CD8-positive, alpha-beta memory T cell (primary cell): ENCODE measurements at regions not wholly inside any gene's neighbourhood (a gene's known extent, or its start where the extent isn't known, plus 50 kb on each side); places are given as distances from the start of the nearest gene placed in this dataset.
A peak's percentile ranks its signal among the peaks of the same experiment; 100 is the strongest.

ENCODE experiments used
- CTCF ChIA-PET: fragments of 350-600 bp; sonication (Branson Sonifier 250); formaldehyde crosslinking; loops from one replicate; lab custom pipeline; 2021; ENCODE audit warnings: antibody characterized with exemption; lab: Charles Lee
- POLR2A ChIA-PET: fragments of 350-600 bp; sonication (Branson Sonifier 250); formaldehyde crosslinking; loops from one replicate; lab custom pipeline; 2021; ENCODE audit warnings: antibody characterized with exemption; lab: Charles Lee
- DNase-seq, 5 donors: peaks; one replicate each; pipeline versions ENCODE4 v3.0.0 to v3.0.0-alpha.2; 2020 to 2022; ENCODE audit warnings: mixed read lengths in 1 of 5
- H3K27ac ChIP-seq: one replicate; pipeline ENCODE4 v1.7.0; 2013; ENCODE audit warnings: low read depth, mild to moderate bottlenecking, low read length, moderate library complexity
- H3K27me3 ChIP-seq: 2 replicates; pipeline ENCODE4 v1.7.0; 2013; ENCODE audit warnings: low read length, mild to moderate bottlenecking; ENCODE audit not compliant: insufficient read depth, poor library complexity, severe bottlenecking
- H3K36me3 ChIP-seq: 2 replicates; pipeline ENCODE4 v1.7.0; 2013; ENCODE audit warnings: mild to moderate bottlenecking, low read length, moderate library complexity; ENCODE audit not compliant: insufficient read depth
- H3K4me1 ChIP-seq: 2 replicates; pipeline ENCODE4 v1.7.0; 2013; ENCODE audit warnings: mild to moderate bottlenecking, low read length, moderate library complexity; ENCODE audit not compliant: insufficient read depth
- H3K4me3 ChIP-seq: 2 replicates; pipeline ENCODE4 v1.7.0; 2013; ENCODE audit warnings: mild to moderate bottlenecking, low read length
- H3K9me3 ChIP-seq: 2 replicates; pipeline ENCODE4 v1.7.0; 2013; ENCODE audit warnings: mild to moderate bottlenecking, low read length
- H3K27ac Mint-ChIP-seq, 8 donors: one replicate each; pipeline ENCODE4 v1.8.0; 2020 to 2021; ENCODE audit warnings: mixed read lengths in 8 of 8, mild to moderate bottlenecking in 6 of 8, inconsistent platforms in 3 of 8, moderate library complexity in 3 of 8
- H3K27me3 Mint-ChIP-seq, 2 donors: one replicate each; pipeline ENCODE4 v1.8.0; 2020 to 2021; ENCODE audit warnings: mixed read lengths in 2 of 2, mild to moderate bottlenecking in 1 of 2, moderate library complexity in 1 of 2
- H3K36me3 Mint-ChIP-seq, 3 donors: one replicate each; pipeline ENCODE4 v1.8.0; 2020 to 2021; ENCODE audit warnings: mixed read lengths in 3 of 3, inconsistent platforms in 1 of 3, mild to moderate bottlenecking in 1 of 3
- H3K4me1 Mint-ChIP-seq, 3 donors: one replicate each; pipeline ENCODE4 v1.8.0; 2020 to 2021; ENCODE audit warnings: mixed read lengths in 3 of 3, inconsistent platforms in 1 of 3, mild to moderate bottlenecking in 1 of 3
- H3K4me3 Mint-ChIP-seq, 7 donors: one replicate each; pipeline ENCODE4 v1.8.0; 2020 to 2021; ENCODE audit warnings: mixed read lengths in 7 of 7, mild to moderate bottlenecking in 6 of 7, moderate library complexity in 4 of 7, inconsistent platforms in 2 of 7
- H3K9me3 Mint-ChIP-seq, 5 donors: one replicate each; pipeline ENCODE4 v1.8.0; 2020 to 2022; ENCODE audit warnings: mixed read lengths in 5 of 5, mild to moderate bottlenecking in 3 of 5, moderate library complexity in 2 of 5, inconsistent platforms in 1 of 5

GRCh38 chr12:69097619-69098368, 141.6 kb upstream of the CPSF6 start:
- Mint-ChIP-seq H3K36me3 (no peaks in the 10 kb centered on the region), H3K4me3 (no peak overlapping the region), H3K4me1 (peaks cover 0 to under 1% (median under 1%) of the 10 kb centered on the region in 3 donors), H3K27me3 (peaks cover 10 to 23% of the 10 kb centered on the region in 2 donors), H3K27ac (no peak overlapping the region), H3K9me3 (no peaks in the 10 kb centered on the region)
- CTCF ChIA-PET: no interaction called here
- POLR2A ChIA-PET: no interaction called here
- Histone ChIP-seq H3K36me3 (no peaks in the 10 kb centered on the region), H3K4me1 (no peaks in the 10 kb centered on the region), H3K4me3 (no peak overlapping the region), H3K9me3 (no peaks in the 10 kb centered on the region), H3K27me3 (no peaks in the 10 kb centered on the region), H3K27ac (no peak overlapping the region)
- DNase-seq: no peak

GRCh38 chr12:69099201-69099837, 140.1 kb upstream of the CPSF6 start:
- Histone ChIP-seq H3K27ac (no peak overlapping the region), H3K36me3 (no peaks in the 10 kb centered on the region), H3K9me3 (no peaks in the 10 kb centered on the region), H3K27me3 (no peaks in the 10 kb centered on the region), H3K4me3 (no peak overlapping the region), H3K4me1 (no peaks in the 10 kb centered on the region)
- POLR2A ChIA-PET: no interaction called here
- Mint-ChIP-seq H3K4me3 (no peak overlapping the region), H3K4me1 (peaks cover 0 to 3% (median 3%) of the 10 kb centered on the region in 3 donors), H3K36me3 (no peaks in the 10 kb centered on the region), H3K27ac (peak overlapping the region in 1 of 8 donors; percentile 52), H3K27me3 (peaks cover 9 to 10% of the 10 kb centered on the region in 2 donors), H3K9me3 (no peaks in the 10 kb centered on the region)
- CTCF ChIA-PET: no interaction called here
- no peak for DNase-seq

DNA sequence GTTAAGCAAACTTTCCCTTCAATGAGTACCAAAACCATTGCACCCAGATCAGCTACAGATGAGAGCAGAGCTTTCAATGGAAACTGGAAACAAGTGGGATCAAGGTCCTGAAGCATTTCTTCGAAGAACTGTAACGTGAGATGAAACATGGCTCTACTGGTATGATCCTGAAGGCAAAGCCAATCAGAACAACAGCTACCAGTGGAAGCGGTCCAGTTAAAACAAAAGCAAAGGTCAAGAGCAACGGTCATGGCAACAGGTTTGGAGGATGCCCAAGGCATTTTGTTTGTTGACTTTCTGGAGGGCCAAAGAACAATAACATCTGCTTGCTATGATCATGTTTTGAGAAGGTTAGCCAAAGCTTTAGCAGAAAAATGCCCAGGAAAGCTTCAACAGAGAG, 137.9 kb upstream of the CPSF6 start:
- POLR2A ChIA-PET: no interaction called here
- Histone ChIP-seq H3K9me3 (no peaks in the 10 kb centered on the region), H3K27me3 (no peaks in the 10 kb centered on the region), H3K36me3 (no peaks in the 10 kb centered on the region), H3K4me1 (no peaks in the 10 kb centered on the region), H3K4me3 (no peak overlapping the region), H3K27ac (no peak overlapping the region)
- Mint-ChIP-seq H3K27ac (no peak overlapping the region), H3K4me3 (no peak overlapping the region), H3K36me3 (no peaks in the 10 kb centered on the region), H3K4me1 (peaks cover 0 to 3% (median 3%) of the 10 kb centered on the region in 3 donors), H3K9me3 (no peaks in the 10 kb centered on the region), H3K27me3 (peaks cover 9 to 10% of the 10 kb centered on the region in 2 donors)
- no peak for DNase-seq
- CTCF ChIA-PET: no interaction called here

- Mint-ChIP-seq H3K9me3 (no peaks in the 10 kb centered on the region), H3K4me1 (peaks cover 0 to 3% (median 3%) of the 10 kb centered on the region in 3 donors), H3K4me3 (no peak overlapping the region), H3K36me3 (no peaks in the 10 kb centered on the region), H3K27ac (no peak overlapping the region), H3K27me3 (peaks cover 9 to 10% of the 10 kb centered on the region in 2 donors)
- Histone ChIP-seq H3K9me3 (no peaks in the 10 kb centered on the region), H3K27ac (no peak overlapping the region), H3K27me3 (no peaks in the 10 kb centered on the region), H3K36me3 (no peaks in the 10 kb centered on the region), H3K4me3 (no peak overlapping the region), H3K4me1 (no peaks in the 10 kb centered on the region)
- CTCF ChIA-PET: interaction anchor here (0.7 kb wide), 1 partner anchor 10 kb away, joined by 3 read pairs; no protein-coding TSS in a partner anchor
- POLR2A ChIA-PET: no interaction called here
- no peak for DNase-seq
These were observed 136.5 kb upstream of the CPSF6 start for GRCh38 chr12:69102856-69103255.

GRCh38 chr12:69105101-69105962, 134.0 kb upstream of the CPSF6 start:
- POLR2A ChIA-PET: no interaction called here

DNA sequence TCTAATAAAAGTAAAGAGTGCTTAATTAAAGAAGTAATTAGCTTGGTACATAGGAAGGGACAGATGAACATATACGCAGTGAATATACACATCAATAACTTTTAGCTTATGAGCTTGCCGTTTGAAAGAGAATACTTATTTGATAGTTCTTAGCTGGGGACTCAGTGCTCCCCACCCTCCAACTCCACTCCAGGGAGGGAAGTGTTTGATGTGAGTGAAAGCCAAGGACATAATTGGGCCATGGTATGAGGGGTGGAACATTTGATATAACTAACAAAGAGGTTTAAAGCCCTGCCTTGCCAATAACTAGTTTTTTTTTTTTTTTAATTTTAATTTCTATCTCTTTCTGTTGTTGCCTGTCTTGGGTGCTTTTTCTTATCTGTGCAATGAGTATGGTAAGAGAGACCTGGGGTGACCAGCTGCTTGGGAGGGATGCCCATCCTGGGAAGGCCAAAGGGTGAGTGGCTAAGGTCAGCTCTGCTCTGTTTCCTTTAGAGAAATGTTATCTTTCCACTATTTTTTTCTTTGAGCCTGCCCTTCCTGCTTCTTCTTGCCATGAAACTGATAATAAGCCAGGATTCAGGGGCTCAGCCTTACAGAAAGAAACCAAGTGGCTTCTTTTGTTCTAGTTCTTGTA, 132.8 kb upstream of the CPSF6 start:
- H3K4me1 ChIP-seq: no peaks in the 10 kb centered on the region
- no peak overlapping the region for H3K27ac ChIP-seq
- Mint-ChIP-seq H3K4me1 (peaks cover 0 to 3% (median 3%) of the 10 kb centered on the region in 3 donors), H3K36me3 (no peaks in the 10 kb centered on the region), H3K27ac (no peak overlapping the region), H3K9me3 (no peaks in the 10 kb centered on the region), H3K27me3 (peaks cover 0 to 5% of the 10 kb centered on the region in 2 donors), H3K4me3 (no peak overlapping the region)
- H3K4me3 ChIP-seq: no peak overlapping the region
- DNase-seq: no peak
- H3K9me3 ChIP-seq: no peaks in the 10 kb centered on the region
- ChIA-PET CTCF (no interaction called here), POLR2A (no interaction called here)
- H3K27me3 ChIP-seq: no peaks in the 10 kb centered on the region
- no peaks in the 10 kb centered on the region for H3K36me3 ChIP-seq

More at GRCh38 chr12:69105101-69105962, 134.0 kb upstream of the CPSF6 start:
- Histone ChIP-seq H3K27me3 (no peaks in the 10 kb centered on the region), H3K27ac (no peak overlapping the region), H3K4me1 (no peaks in the 10 kb centered on the region), H3K4me3 (no peak overlapping the region), H3K36me3 (no peaks in the 10 kb centered on the region), H3K9me3 (no peaks in the 10 kb centered on the region)
- no peak for DNase-seq
- H3K27ac Mint-ChIP-seq: no peak overlapping the region
- peaks cover 0 to 3% (median 3%) of the 10 kb centered on the region in 3 donors for H3K4me1 Mint-ChIP-seq
- CTCF ChIA-PET: no interaction called here
- no peak overlapping the region for H3K4me3 Mint-ChIP-seq
- no peaks in the 10 kb centered on the region for H3K9me3 Mint-ChIP-seq
- no peaks in the 10 kb centered on the region for H3K36me3 Mint-ChIP-seq
- peaks cover 0 to 5% of the 10 kb centered on the region in 2 donors for H3K27me3 Mint-ChIP-seq

GRCh38 chr12:69107541-69107940, 131.8 kb upstream of the CPSF6 start:
- Histone ChIP-seq H3K27ac (no peak overlapping the region), H3K4me3 (no peak overlapping the region), H3K4me1 (no peaks in the 10 kb centered on the region), H3K27me3 (no peaks in the 10 kb centered on the region), H3K36me3 (no peaks in the 10 kb centered on the region), H3K9me3 (no peaks in the 10 kb centered on the region)
- Mint-ChIP-seq H3K27me3 (peaks cover 0 to 5% of the 10 kb centered on the region in 2 donors), H3K9me3 (no peaks in the 10 kb centered on the region), H3K36me3 (no peaks in the 10 kb centered on the region), H3K27ac (no peak overlapping the region), H3K4me1 (peaks cover 0 to 3% (median 3%) of the 10 kb centered on the region in 3 donors), H3K4me3 (no peak overlapping the region)
- DNase-seq: no peak
- ChIA-PET POLR2A (no interaction called here), CTCF (no interaction called here)
